Hematopoietic multipotent progenitor cell treated with erythropoietin and hydrocortisone succinate and interleukin-3 and kit ligand, for 4 days (in vitro differentiated cells): ENCODE measurements at regions not wholly inside any gene's neighbourhood (a gene's known extent, or its start where the extent isn't known, plus 50 kb on each side); places are given as distances from the start of the nearest gene placed in this dataset.

Experiments used
- DNase-seq: peaks from one replicate; pipeline ENCODE4 v3.0.0-alpha.2; 2015

DNA sequence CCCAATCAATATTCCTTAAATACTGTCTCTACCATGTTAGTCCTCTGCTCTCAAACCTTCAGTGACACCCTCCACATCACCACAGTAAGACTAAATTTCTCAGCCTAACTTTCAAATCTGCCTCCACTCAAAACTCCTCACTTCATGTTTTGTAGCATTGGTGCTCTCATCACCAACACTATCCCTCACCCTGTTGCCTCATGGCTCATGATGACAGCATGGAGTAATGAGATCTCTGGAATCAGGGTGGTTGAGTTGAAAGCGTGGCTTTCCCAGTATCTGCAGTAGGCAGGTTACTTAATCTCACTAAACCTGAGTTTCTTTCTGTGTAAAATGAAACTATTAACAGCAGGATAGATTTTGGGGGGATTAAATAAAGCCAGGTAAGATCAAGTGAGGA, 621.4 kb downstream of the NYAP2 start:
- DNase-seq: no peak

- DNase-seq: no peak
These were observed 620.7 kb downstream of the NYAP2 start for GRCh38 chr2:226020176-226020575.

- no peak for DNase-seq
These were observed 619.1 kb downstream of the NYAP2 start for GRCh38 chr2:226018641-226019040.

DNA sequence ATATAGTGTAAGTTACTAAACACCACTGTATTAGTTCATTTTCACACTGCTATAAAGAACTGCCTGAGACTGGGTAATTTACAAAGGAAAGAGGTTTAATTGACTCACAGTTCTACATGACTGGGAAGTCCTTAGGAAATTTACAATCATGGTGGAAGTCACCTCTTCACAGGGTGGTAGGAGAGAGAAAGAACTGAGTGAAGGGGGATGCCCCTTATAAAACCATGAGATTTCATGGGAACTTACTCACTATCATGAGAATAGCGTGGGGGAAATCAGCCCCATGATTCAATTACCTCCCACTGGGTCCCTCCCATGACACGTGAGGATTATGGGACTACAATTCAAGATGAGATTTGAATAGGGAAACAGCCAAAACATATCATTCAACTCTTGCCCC, 618.0 kb downstream of the NYAP2 start:
- DNase-seq: no peak

DNA sequence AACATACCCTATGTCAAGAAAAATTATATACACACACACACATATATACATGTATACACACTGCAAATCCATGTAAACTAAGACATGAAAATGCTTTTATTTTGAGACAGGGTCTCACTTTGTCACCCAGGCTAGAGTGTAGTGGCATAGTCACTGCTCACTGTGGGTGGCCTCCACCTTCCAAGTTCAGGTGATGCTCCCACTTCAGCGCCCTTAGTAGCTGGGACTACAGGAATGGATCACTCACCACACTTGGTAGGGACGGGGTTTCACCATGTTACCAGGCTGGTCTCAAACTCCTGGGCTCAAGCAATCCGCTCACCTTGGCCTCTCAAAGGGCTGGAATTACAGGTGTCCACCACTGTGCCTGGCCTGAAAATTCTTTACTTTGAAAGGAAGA, 617.6 kb downstream of the NYAP2 start:
- DNase-seq: no peak

DNA sequence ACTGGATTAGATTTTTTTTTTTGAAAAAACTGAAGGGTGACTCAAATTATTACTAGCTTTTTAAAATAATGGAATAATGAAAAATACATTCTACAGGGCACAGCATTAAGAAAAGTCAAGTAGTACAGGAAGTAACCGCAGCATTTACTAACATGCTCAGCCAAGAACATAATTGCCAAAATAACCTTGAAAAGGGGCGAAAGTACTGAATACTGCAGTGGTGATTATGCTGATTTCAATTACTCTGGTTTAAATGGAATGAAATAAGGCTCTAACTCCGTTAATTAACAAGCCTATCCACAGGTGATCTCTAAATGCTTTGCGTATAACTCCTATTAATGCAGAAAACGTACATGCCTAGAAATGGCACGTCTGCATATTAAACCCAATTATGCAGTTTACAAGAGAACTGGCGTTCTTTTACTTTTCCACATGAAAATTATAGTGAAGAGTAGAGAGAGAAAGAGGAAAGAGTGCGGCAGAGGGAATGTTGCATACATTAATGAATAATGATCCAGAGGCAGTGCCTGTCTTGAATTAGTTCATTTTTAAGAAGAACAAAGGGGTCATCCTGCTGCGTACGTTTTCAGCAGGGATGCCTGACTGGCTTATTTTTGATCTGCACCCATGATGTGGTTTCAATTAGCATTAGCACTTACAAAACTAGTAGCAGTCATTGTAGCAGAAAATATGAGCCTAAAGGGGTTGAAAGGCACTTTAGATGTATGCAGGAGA, 612.4 kb downstream of the NYAP2 start:
- no peak for DNase-seq

- peak; percentile 66 for DNase-seq
These were observed 602.9 kb downstream of the NYAP2 start for GRCh38 chr2:226002438-226002837.

DNA sequence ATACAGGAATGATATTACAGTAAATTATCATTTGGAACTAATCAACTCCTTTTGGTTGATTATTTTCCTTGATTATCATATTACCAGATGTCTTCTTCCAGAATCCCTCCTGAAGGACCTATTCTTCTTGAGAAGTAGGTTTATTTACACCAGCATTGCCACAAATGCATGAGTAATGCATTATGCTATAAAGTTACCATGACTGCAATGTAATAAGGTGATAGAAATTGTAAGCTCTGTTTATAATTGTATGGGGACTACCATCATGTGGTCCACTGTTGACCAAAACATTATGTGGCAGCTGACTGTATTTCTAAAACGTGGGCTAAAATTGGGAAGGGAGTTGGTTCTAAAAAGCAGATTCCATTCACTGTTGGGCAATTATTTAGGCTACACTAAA, 602.2 kb downstream of the NYAP2 start:
- DNase-seq: no peak

- no peak for DNase-seq
These were observed 600.2 kb downstream of the NYAP2 start for GRCh38 chr2:225999692-226000091.

GRCh38 chr2:225998653-225999052, 599.1 kb downstream of the NYAP2 start:
- DNase-seq: no peak

DNA sequence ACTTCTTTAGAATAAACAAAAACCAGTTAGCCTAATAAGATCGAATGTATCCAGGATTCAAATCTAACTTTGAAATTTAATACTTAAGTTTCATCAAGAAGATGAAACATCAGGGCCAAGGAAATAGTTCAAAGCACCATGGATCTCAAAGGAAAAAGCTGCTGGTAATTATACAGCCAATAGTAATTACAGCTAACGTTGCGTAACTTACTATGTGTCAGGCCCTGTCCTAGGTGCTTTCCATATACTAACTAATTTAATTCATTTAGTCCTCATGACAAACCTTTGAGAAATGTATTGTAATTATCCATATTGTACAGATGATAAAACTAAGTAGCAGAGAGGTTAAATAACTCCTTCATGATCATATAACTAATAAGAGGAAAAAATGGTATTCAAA, 598.6 kb downstream of the NYAP2 start:
- no peak for DNase-seq

GRCh38 chr2:225996462-225996828, 596.9 kb downstream of the NYAP2 start:
- DNase-seq: no peak

DNA sequence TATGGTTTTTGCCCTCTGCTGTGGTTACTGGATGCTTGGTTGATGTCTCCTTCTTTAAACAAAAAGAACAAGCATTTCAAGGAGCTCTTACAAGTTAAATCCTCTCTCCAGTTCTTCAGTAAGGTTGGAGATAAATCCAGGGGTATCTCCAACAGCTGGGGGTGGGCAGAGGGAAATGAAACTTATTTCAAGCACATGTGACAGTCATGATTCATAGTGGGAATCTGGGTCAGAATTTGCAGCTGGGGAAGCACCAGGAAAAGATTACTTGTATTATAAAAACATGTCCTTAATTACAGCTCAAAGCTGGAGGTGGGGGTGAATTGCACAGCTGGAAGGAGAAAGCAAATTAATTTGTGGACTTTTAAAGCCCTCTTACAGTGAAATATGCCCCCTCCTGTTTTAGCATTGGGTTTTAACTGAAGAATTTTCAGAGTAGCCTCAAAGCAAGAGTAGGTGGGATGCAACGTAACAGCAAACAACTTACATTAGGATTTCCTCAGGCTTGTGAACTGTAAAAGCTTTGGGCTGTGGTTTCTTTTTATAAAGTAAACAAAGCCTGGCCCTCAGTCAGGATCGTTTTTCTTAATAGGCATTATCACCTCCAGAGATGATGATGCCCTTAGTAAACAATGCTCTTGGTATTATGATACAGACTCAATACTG, 596.4 kb downstream of the NYAP2 start:
- DNase-seq: no peak

GRCh38 chr2:225994748-225995405, 595.4 kb downstream of the NYAP2 start:
- DNase-seq: no peak

DNA sequence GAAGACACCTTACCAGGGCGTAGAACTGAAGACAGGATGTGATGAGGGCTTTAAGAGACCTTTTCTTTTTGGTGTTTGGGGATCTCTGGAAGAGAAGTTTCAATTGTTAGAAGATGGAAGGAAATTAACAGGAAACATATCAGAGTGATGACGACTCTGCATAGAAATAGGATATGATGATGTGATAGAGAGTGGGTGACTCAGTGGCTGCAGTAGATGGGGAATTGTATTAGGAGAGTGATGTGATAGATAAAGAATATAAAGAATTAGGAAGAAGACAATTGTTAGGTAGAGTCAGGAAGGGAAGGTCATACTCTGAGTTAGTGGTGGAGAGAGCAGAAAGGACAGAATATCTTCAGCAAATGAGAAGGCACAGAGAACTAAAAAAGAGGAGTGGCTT, 593.9 kb downstream of the NYAP2 start:
- no peak for DNase-seq

GRCh38 chr2:225989809-225990208, 590.3 kb downstream of the NYAP2 start:
- DNase-seq: no peak

- DNase-seq: no peak
These were observed 580.9 kb downstream of the NYAP2 start for GRCh38 chr2:225980372-225980771.

GRCh38 chr2:225971433-225971832, 571.9 kb downstream of the NYAP2 start:
- DNase-seq: no peak

DNA sequence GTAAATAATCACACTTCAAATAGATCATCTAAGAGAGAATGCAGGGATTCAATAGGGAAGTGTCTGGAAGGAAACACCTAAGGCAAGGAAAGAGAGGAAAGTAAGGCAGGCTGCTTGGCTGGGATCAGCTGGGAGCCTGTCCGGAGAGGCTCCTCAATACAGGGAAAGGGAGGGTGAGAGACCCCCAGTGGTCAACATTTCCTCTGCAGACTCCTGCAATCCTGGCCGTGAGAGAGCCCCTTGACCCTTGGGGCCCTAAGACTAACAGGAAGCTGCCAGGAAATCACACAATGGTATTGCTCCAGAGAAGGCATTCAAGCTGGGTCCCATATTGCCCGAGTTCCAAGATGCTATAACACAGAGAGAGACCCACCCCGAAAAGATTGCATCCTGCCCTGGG, 549.4 kb downstream of the NYAP2 start:
- DNase-seq: no peak

DNA sequence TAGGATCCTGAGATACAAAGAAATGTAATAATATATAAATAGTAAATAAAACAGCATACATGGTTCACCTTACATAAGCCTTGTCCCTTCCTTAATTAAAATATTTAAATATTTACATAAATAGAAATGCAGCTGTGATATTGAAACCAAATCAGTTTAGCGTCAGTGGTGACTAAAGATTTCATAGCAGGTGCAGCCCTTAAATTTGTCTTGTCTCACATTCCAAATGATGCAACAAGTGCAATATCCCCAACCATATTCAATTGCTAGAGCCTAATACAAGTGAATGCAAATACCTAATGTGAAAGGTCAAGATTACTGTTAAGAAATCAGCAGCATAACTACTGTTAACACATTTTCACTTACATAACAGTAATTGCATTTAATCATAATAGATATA, 539.5 kb downstream of the NYAP2 start:
- DNase-seq: no peak

DNA sequence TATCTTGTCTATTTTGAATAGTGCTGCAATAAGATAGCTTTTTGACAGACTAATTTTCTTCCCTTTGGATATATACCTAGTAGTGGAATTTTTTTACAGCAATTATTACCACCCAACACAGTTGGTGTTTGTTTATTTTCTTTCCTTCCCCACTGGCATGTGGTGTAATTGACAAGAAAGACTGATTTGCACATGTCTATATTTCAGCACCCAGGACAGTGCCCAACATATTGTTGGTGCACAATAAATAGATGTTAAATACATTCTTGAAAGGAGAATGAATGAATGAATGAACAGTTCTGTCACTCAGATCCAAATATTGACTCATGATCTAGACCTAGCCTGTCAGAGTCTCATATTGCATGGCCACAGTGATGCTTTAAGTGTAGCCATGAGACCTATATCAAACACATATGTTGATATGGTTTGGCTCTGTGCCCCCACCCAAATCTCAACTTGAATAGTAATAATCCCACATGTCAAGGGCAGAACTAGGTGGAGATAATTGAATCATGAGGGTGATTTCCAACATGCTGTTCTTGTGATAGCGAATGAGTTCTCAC, 538.2 kb downstream of the NYAP2 start:
- peak; percentile 18 for DNase-seq

DNA sequence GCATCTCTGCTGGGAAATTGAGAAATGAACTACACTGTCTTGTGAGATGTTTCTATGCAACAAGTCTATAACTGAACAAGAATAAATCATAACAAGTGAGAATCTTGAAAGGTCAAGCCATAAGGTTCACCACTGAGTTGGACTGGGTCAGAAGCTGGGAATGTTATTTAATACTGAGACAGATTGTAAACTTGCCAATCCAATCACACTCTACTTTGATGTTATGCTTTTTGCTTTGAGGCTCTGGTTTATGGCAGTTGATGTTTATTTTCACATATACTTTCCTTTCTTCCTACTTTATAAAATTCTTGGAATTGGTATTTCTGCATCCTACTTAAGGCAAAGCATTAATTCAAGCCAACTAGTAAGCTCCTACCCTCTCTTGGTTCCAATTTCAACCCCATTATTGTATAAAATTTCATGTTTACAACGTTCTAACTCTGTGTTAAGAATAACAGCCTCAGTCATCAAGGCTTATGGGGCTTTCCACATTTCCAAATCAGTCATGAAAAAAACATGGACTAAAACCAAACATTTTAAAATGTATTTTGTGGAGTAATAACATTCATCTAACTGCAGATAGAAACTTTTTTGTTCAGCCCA, 533.4 kb downstream of the NYAP2 start:
- no peak for DNase-seq

DNA sequence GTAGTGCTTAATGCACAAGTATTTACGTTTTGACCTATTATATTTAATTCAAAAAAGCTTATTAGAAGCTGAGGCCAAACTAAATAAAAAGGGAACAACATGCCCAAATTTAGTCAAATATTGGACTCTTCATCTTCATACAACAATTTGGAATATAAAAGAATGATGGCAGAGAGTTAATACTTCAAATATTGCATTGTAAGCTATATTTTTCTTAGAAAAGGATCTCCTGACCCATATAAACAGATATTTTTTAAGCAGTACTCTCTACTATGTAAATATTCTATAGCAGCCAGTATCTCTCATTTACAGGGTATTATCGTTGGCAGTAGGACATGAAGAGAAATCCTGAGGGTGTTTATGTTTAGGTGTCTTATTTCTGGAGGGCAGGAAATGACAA, 531.2 kb downstream of the NYAP2 start:
- DNase-seq: no peak
